GM23338 (cell line): ENCODE measurements at regions not wholly inside any gene's neighbourhood (a gene's known extent, or its start where the extent isn't known, plus 50 kb on each side); places are given as distances from the start of the nearest gene placed in this dataset.

ENCODE experiments used
- ATAC-seq: fragments of 200-7000 bp; cut with Tn5 transposase; 3 replicates; pipeline ENCODE4 v1.9.1; 2020
- DNase-seq: peaks from one replicate; pipeline ENCODE4 v3.0.0-alpha.2; 2015; ENCODE audit warnings: low spot score
- H2AFZ ChIP-seq: fragments of 200-600 bp; sonication (generic); 2 replicates; pipeline ENCODE4 v1.8.0; 2016; ENCODE audit warnings: antibody characterized with exemption, mild to moderate bottlenecking, moderate library complexity
- H3F3A ChIP-seq: fragments of 200-600 bp; sonication (generic); replicated peaks from 2 replicates; pipeline ENCODE4 v1.8.0; 2017; ENCODE audit warnings: antibody characterized with exemption, mixed run types, low read depth
- H3K27ac ChIP-seq: fragments of 200-600 bp; sonication (generic); 2 replicates; pipeline ENCODE4 v1.6.1; 2016; ENCODE audit warnings: low read depth
- H3K27me3 ChIP-seq: fragments of 200-600 bp; sonication (generic); 2 replicates; pipeline ENCODE4 v1.8.0; 2016; ENCODE audit warnings: mild to moderate bottlenecking, mixed run types, moderate library complexity; ENCODE audit not compliant: insufficient read depth
- H3K36me3 ChIP-seq: fragments of 200-600 bp; sonication (generic); 2 replicates; pipeline ENCODE4 v1.8.0; 2016; ENCODE audit warnings: mild to moderate bottlenecking; ENCODE audit not compliant: insufficient read depth
- H3K4me1 ChIP-seq: fragments of 200-600 bp; sonication (generic); 2 replicates; pipeline ENCODE4 v1.8.0; 2016; ENCODE audit warnings: mild to moderate bottlenecking, moderate library complexity; ENCODE audit not compliant: insufficient read depth
- H3K4me2 ChIP-seq: fragments of 200-600 bp; sonication (generic); 2 replicates; pipeline ENCODE4 v1.7.1; 2017; ENCODE audit warnings: mixed run types
- H3K4me3 ChIP-seq: fragments of 200-600 bp; sonication (generic); 2 replicates; pipeline ENCODE4 v1.6.1; 2016; ENCODE audit warnings: mixed run types
- H3K79me2 ChIP-seq: fragments of 200-600 bp; sonication (generic); replicated peaks from 2 replicates; pipeline ENCODE4 v1.8.0; 2017; ENCODE audit warnings: mild to moderate bottlenecking; ENCODE audit not compliant: insufficient read depth
- H3K9me2 ChIP-seq: fragments of 200-600 bp; sonication (generic); 2 replicates; pipeline ENCODE4 v1.8.0; 2017; ENCODE audit not compliant: insufficient read depth
- H4K20me1 ChIP-seq: fragments of 200-600 bp; sonication (generic); replicated peaks from 2 replicates; pipeline ENCODE4 v1.8.0; 2017; ENCODE audit warnings: mild to moderate bottlenecking; ENCODE audit not compliant: insufficient read depth
- H3K27ac Mint-ChIP-seq: 2 replicates; pipeline ENCODE4 v1.8.0; 2020; ENCODE audit warnings: inconsistent platforms, mild to moderate bottlenecking, moderate library complexity, mixed read lengths
- H3K27me3 Mint-ChIP-seq: 3 replicates; pipeline ENCODE4 v1.8.0; 2022; ENCODE audit warnings: low read depth, mild to moderate bottlenecking, moderate library complexity, mixed read lengths, inconsistent platforms; ENCODE audit not compliant: insufficient read depth, poor library complexity
- H3K36me3 Mint-ChIP-seq: 3 replicates; pipeline ENCODE4 v1.8.0; 2021; ENCODE audit warnings: low read depth, mild to moderate bottlenecking, inconsistent platforms, moderate library complexity, mixed read lengths
- H3K4me1 Mint-ChIP-seq: 3 replicates; pipeline ENCODE4 v1.8.0; 2020; ENCODE audit warnings: mild to moderate bottlenecking, inconsistent platforms, mixed read lengths
- H3K4me3 Mint-ChIP-seq: 3 replicates; pipeline ENCODE4 v1.8.0; 2021; ENCODE audit warnings: moderate library complexity, mild to moderate bottlenecking, inconsistent platforms, mixed read lengths
- H3K9me3 Mint-ChIP-seq: 3 replicates; pipeline ENCODE4 v1.8.0; 2020; ENCODE audit warnings: moderate library complexity, mild to moderate bottlenecking, inconsistent platforms, mixed read lengths
- CREB1 ChIP-seq: fragments of 250-450 bp; sonication (Bioruptor Pico); IDR thresholded peaks from 2 replicates; pipeline ENCODE4 v1.5.0; 2020; ENCODE audit warnings: low read depth, mild to moderate bottlenecking, moderate library complexity
- EZH2 ChIP-seq: fragments of 200-600 bp; sonication (generic); IDR thresholded peaks from one replicate; pipeline ENCODE4 v1.8.0; 2017; ENCODE audit warnings: antibody characterized with exemption, mild to moderate bottlenecking, low read depth; ENCODE audit not compliant: unreplicated experiment
- EZH2phosphoT487 ChIP-seq: fragments of 200-600 bp; sonication (generic); IDR thresholded peaks from one replicate; pipeline ENCODE4 v1.8.1; 2018; ENCODE audit warnings: antibody characterized with exemption; ENCODE audit not compliant: unreplicated experiment
- JUNB ChIP-seq: IDR thresholded peaks from one replicate; pipeline ENCODE4 v1.6.1; 2016; ENCODE audit warnings: antibody characterized with exemption; ENCODE audit not compliant: unreplicated experiment
- NANOG ChIP-seq: IDR thresholded peaks from 2 replicates; pipeline ENCODE4 v1.6.1; 2016; ENCODE audit warnings: antibody characterized with exemption, borderline replicate concordance
- POLR2AphosphoS5 ChIP-seq: IDR thresholded peaks from 2 replicates; pipeline ENCODE4 v1.6.1; 2016; ENCODE audit warnings: antibody characterized with exemption, low read depth
- STAT1 ChIP-seq: IDR thresholded peaks from one replicate; pipeline ENCODE4 v1.6.1; 2016; ENCODE audit warnings: antibody characterized with exemption; ENCODE audit not compliant: unreplicated experiment
- ZNF114 ChIP-seq: fragments of 250-450 bp; sonication (Bioruptor Pico); IDR thresholded peaks from 2 replicates; pipeline ENCODE4 v1.5.0; 2020; ENCODE audit warnings: mild to moderate bottlenecking, moderate library complexity
- ZNF331 ChIP-seq: fragments of 250-450 bp; sonication (Bioruptor Pico); IDR thresholded peaks from 2 replicates; pipeline ENCODE4 v1.5.0; 2020; ENCODE audit warnings: low read depth, mild to moderate bottlenecking, moderate library complexity
- TF ChIP-seq, protein P1 (sequence below): IDR thresholded peaks from 2 replicates; pipeline ENCODE4 v1.6.1; 2016; ENCODE audit warnings: antibody characterized with exemption
- TF ChIP-seq, protein P2 (sequence below): fragments of 250-450 bp; sonication (Bioruptor Pico); IDR thresholded peaks from 2 replicates; pipeline ENCODE4 v1.5.0; 2020; ENCODE audit warnings: mild to moderate bottlenecking, moderate library complexity
- TF ChIP-seq, protein P3 (sequence below): IDR thresholded peaks from one replicate; pipeline ENCODE4 v1.6.1; 2018; ENCODE audit warnings: antibody characterized with exemption; ENCODE audit not compliant: unreplicated experiment

DNA sequence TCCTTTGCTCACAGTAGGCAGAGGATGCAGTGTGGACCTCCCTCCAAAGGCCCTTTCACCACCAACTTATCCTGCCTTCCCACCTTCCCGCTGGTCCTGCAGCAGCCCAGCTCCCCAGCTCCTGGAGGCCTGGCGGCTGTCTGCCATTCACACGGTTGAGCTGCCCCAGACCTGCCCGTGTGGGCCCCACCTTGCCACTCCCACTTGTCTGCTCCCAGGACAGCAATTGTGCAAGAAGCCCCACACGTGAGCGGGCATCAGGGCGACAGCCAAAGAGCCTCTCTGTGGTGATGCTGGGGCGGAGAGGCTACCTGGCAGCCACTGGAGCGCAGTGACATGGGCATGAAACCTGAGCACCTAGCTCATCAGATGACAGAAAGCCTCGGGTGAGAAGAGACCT is 248.6 kb upstream of the MAF start (continued):
- TF ChIP-seq, protein P1, sequence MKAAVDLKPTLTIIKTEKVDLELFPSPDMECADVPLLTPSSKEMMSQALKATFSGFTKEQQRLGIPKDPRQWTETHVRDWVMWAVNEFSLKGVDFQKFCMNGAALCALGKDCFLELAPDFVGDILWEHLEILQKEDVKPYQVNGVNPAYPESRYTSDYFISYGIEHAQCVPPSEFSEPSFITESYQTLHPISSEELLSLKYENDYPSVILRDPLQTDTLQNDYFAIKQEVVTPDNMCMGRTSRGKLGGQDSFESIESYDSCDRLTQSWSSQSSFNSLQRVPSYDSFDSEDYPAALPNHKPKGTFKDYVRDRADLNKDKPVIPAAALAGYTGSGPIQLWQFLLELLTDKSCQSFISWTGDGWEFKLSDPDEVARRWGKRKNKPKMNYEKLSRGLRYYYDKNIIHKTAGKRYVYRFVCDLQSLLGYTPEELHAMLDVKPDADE, result no peak
- no peak for TF ChIP-seq NANOG
- TF ChIP-seq EZH2phosphoT487, result no peak
- TF ChIP-seq EZH2, result no peak
- TF ChIP-seq JUNB, result no peak
- TF ChIP-seq STAT1, result no peak
- no peak for TF ChIP-seq POLR2AphosphoS5

DNA sequence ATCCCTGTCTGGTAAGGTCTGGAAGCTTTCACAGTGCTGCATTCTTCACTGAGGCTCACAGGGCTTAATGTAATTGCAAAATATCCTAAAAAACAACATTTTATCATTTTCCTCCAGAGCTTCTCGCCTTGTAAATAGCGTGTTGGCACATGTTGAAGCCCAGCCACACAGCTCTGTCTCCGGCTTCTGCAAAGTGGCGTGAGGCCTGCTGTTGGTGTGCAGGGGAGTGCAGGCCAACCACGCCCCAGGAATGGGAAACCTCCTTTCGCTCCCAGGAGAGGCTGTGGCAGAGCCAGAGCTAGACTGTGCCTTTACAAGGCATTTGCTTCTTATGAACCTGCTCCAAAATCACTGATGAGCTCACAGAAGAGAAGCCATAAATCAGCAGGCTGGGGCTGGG is 248.2 kb upstream of the MAF start:
- no peak overlapping the region for H3K4me2 ChIP-seq
- no peaks in the 10 kb centered on the region for H3K79me2 ChIP-seq
- Mint-ChIP-seq H3K4me3 (no peak overlapping the region), H3K36me3 (0 out of 3 replicates have a peak, but pooled peaks cover 4% of the 10 kb centered on the region), H3K27ac (no peak overlapping the region), H3K9me3 (peaks cover 6% of the 10 kb centered on the region; the same call in 2 of the 3 replicates), H3K4me1 (no peaks in the 10 kb centered on the region), H3K27me3 (peaks cover 3% of the 10 kb centered on the region)
- H3K27ac ChIP-seq, result no peak overlapping the region
- H3F3A ChIP-seq, result no peaks in the 10 kb centered on the region
- no peak overlapping the region for H2AFZ ChIP-seq
- H3K9me2 ChIP-seq, result no peaks in the 10 kb centered on the region
- no peaks in the 10 kb centered on the region for H4K20me1 ChIP-seq
- no peaks in the 10 kb centered on the region for H3K4me1 ChIP-seq
- ATAC-seq, result no peak
- DNase-seq, result no peak
- H3K36me3 ChIP-seq, result no peaks in the 10 kb centered on the region
- no peak overlapping the region for H3K4me3 ChIP-seq
- no peaks in the 10 kb centered on the region for H3K27me3 ChIP-seq
- TF ChIP-seq NANOG (no peak), ZNF331 (no peak), ZNF114 (CRISPR knock-in tag) (no peak), EZH2phosphoT487 (no peak), EZH2 (no peak), STAT1 (no peak), CREB1 (CRISPR knock-in tag) (no peak)
- TF ChIP-seq, protein P2, sequence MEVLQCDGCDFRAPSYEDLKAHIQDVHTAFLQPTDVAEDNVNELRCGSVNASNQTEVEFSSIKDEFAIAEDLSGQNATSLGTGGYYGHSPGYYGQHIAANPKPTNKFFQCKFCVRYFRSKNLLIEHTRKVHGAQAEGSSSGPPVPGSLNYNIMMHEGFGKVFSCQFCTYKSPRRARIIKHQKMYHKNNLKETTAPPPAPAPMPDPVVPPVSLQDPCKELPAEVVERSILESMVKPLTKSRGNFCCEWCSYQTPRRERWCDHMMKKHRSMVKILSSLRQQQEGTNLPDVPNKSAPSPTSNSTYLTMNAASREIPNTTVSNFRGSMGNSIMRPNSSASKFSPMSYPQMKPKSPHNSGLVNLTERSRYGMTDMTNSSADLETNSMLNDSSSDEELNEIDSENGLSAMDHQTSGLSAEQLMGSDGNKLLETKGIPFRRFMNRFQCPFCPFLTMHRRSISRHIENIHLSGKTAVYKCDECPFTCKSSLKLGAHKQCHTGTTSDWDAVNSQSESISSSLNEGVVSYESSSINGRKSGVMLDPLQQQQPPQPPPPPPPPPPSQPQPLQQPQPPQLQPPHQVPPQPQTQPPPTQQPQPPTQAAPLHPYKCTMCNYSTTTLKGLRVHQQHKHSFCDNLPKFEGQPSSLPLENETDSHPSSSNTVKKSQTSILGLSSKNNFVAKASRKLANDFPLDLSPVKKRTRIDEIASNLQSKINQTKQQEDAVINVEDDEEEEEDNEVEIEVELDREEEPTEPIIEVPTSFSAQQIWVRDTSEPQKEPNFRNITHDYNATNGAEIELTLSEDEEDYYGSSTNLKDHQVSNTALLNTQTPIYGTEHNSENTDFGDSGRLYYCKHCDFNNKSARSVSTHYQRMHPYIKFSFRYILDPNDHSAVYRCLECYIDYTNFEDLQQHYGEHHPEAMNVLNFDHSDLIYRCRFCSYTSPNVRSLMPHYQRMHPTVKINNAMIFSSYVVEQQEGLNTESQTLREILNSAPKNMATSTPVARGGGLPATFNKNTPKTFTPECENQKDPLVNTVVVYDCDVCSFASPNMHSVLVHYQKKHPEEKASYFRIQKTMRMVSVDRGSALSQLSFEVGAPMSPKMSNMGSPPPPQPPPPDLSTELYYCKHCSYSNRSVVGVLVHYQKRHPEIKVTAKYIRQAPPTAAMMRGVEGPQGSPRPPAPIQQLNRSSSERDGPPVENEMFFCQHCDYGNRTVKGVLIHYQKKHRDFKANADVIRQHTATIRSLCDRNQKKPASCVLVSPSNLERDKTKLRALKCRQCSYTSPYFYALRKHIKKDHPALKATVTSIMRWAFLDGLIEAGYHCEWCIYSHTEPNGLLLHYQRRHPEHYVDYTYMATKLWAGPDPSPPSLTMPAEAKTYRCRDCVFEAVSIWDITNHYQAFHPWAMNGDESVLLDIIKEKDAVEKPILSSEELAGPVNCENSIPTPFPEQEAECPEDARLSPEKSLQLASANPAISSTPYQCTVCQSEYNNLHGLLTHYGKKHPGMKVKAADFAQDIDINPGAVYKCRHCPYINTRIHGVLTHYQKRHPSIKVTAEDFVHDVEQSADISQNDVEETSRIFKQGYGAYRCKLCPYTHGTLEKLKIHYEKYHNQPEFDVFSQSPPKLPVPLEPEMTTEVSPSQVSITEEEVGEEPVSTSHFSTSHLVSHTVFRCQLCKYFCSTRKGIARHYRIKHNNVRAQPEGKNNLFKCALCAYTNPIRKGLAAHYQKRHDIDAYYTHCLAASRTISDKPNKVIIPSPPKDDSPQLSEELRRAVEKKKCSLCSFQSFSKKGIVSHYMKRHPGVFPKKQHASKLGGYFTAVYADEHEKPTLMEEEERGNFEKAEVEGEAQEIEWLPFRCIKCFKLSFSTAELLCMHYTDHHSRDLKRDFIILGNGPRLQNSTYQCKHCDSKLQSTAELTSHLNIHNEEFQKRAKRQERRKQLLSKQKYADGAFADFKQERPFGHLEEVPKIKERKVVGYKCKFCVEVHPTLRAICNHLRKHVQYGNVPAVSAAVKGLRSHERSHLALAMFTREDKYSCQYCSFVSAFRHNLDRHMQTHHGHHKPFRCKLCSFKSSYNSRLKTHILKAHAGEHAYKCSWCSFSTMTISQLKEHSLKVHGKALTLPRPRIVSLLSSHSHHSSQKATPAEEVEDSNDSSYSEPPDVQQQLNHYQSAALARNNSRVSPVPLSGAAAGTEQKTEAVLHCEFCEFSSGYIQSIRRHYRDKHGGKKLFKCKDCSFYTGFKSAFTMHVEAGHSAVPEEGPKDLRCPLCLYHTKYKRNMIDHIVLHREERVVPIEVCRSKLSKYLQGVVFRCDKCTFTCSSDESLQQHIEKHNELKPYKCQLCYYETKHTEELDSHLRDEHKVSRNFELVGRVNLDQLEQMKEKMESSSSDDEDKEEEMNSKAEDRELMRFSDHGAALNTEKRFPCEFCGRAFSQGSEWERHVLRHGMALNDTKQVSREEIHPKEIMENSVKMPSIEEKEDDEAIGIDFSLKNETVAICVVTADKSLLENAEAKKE, result no peak
- TF ChIP-seq, protein P1, result no peak
- TF ChIP-seq, protein P3, sequence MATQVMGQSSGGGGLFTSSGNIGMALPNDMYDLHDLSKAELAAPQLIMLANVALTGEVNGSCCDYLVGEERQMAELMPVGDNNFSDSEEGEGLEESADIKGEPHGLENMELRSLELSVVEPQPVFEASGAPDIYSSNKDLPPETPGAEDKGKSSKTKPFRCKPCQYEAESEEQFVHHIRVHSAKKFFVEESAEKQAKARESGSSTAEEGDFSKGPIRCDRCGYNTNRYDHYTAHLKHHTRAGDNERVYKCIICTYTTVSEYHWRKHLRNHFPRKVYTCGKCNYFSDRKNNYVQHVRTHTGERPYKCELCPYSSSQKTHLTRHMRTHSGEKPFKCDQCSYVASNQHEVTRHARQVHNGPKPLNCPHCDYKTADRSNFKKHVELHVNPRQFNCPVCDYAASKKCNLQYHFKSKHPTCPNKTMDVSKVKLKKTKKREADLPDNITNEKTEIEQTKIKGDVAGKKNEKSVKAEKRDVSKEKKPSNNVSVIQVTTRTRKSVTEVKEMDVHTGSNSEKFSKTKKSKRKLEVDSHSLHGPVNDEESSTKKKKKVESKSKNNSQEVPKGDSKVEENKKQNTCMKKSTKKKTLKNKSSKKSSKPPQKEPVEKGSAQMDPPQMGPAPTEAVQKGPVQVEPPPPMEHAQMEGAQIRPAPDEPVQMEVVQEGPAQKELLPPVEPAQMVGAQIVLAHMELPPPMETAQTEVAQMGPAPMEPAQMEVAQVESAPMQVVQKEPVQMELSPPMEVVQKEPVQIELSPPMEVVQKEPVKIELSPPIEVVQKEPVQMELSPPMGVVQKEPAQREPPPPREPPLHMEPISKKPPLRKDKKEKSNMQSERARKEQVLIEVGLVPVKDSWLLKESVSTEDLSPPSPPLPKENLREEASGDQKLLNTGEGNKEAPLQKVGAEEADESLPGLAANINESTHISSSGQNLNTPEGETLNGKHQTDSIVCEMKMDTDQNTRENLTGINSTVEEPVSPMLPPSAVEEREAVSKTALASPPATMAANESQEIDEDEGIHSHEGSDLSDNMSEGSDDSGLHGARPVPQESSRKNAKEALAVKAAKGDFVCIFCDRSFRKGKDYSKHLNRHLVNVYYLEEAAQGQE, result no peak
